H1 (cell line): ENCODE measurements at regions not wholly inside any gene's neighbourhood (a gene's known extent, or its start where the extent isn't known, plus 50 kb on each side); places are given as distances from the start of the nearest gene placed in this dataset.
A peak's percentile ranks its signal among the peaks of the same experiment; 100 is the strongest.

ENCODE experiments used
- CTCF ChIA-PET: fragments of 300-600 bp; sonication (Branson Sonifier 250); formaldehyde crosslinking; loops from one replicate; lab custom pipeline; 2021; ENCODE audit not compliant: partially characterized antibody; lab: Charles Lee
- POLR2A ChIA-PET: fragments of 300-600 bp; sonication (Branson Sonifier 250); formaldehyde crosslinking; loops from one replicate; lab custom pipeline; 2021; ENCODE audit warnings: inconsistent platforms; ENCODE audit not compliant: partially characterized antibody; lab: Charles Lee
- DNase-seq, 2 experiments: peaks; one replicate each; pipeline versions ENCODE4 v3.0.0 to v3.0.0-alpha.2; 2010 to 2022; ENCODE audit warnings: low spot score in 2 of 2, low read depth in 1 of 2, mixed read lengths in 1 of 2
- FAIRE-seq: peaks from 2 replicates; lab custom pipeline; 2011; peaks lifted over from hg19 to GRCh38; lab: Jason Lieb, UNC
- H2AFZ ChIP-seq: 2 replicates; pipeline ENCODE4 v1.8.1; 2012; ENCODE audit warnings: low read length, inconsistent platforms
- H2AK5ac ChIP-seq: 2 replicates; pipeline ENCODE4 v1.6.1; 2013; ENCODE audit warnings: low read depth, low read length
- H2BK120ac ChIP-seq: replicated peaks from 2 replicates; pipeline ENCODE3; 2013; ENCODE audit warnings: low read depth, low read length, inconsistent platforms
- H2BK12ac ChIP-seq: 2 replicates; pipeline ENCODE4 v1.6.1; 2013; ENCODE audit warnings: low read depth, low read length
- H2BK15ac ChIP-seq: 2 replicates; pipeline ENCODE4 v1.6.1; 2013; ENCODE audit warnings: low read length
- H2BK20ac ChIP-seq: 2 replicates; pipeline ENCODE4 v1.6.1; 2013; ENCODE audit warnings: low read length
- H2BK5ac ChIP-seq: 2 replicates; pipeline ENCODE4 v1.6.1; 2013; ENCODE audit warnings: low read depth, low read length
- H3K14ac ChIP-seq: 2 replicates; pipeline ENCODE4 v1.6.1; 2013; ENCODE audit warnings: inconsistent platforms; ENCODE audit not compliant: insufficient read length
- H3K18ac ChIP-seq: 2 replicates; pipeline ENCODE4 v1.6.1; 2013; ENCODE audit warnings: low read length; ENCODE audit errors: extremely low read depth
- H3K23ac ChIP-seq: 2 replicates; pipeline ENCODE4 v1.6.1; 2013; ENCODE audit warnings: inconsistent platforms; ENCODE audit not compliant: insufficient read length
- H3K23me2 ChIP-seq: 2 replicates; pipeline ENCODE4 v1.6.1; 2013; ENCODE audit warnings: low read depth, low read length
- H3K27ac ChIP-seq: 2 replicates; pipeline ENCODE4 v1.6.1; 2011; ENCODE audit warnings: low read depth, low read length, inconsistent platforms
- H3K27me3 ChIP-seq, 4 experiments: replicated peaks in 1 of 4; 1 replicate in 1 of 4; 2 replicates in 3 of 4; pipeline versions ENCODE4 v1.6.1 to v1.8.1; 2011 to 2013; ENCODE audit warnings: low read length in 3 of 4, mild to moderate bottlenecking in 3 of 4, inconsistent platforms in 2 of 4, mixed read lengths in 2 of 4, moderate library complexity in 1 of 4; ENCODE audit not compliant: control insufficient read depth in 3 of 4, insufficient read depth in 3 of 4; ENCODE audit errors: extremely low read depth in 1 of 4
- H3K36me3 ChIP-seq, 4 experiments: 2 replicates each; pipeline versions ENCODE4 v1.6.1 to v1.8.1; 2011 to 2013; ENCODE audit warnings: mild to moderate bottlenecking in 4 of 4, low read length in 3 of 4, moderate library complexity in 2 of 4, control low read depth in 1 of 4, inconsistent platforms in 1 of 4; ENCODE audit not compliant: insufficient read depth in 4 of 4, control insufficient read depth in 2 of 4
- H3K4ac ChIP-seq: replicated peaks from 2 replicates; pipeline ENCODE3; 2013; ENCODE audit warnings: low read length, low read depth, mixed read lengths, inconsistent platforms; ENCODE audit not compliant: insufficient read length
- H3K4me1 ChIP-seq, 4 experiments: replicated peaks in 1 of 4; 1 replicate in 1 of 4; 2 replicates in 3 of 4; pipeline versions ENCODE4 v1.6.1 to v1.8.1; 2011 to 2013; ENCODE audit warnings: low read length in 3 of 4, inconsistent platforms in 2 of 4, mixed read lengths in 1 of 4; ENCODE audit not compliant: insufficient read depth in 4 of 4, control insufficient read depth in 3 of 4
- H3K4me2 ChIP-seq, 2 experiments: 2 replicates each; pipeline versions ENCODE4 v1.6.1 to v1.8.1; 2011 to 2013; ENCODE audit warnings: low read depth in 2 of 2, low read length in 2 of 2, control low read depth in 1 of 2, inconsistent platforms in 1 of 2, mild to moderate bottlenecking in 1 of 2; ENCODE audit not compliant: insufficient read depth in 1 of 2
- H3K4me3 ChIP-seq, 4 experiments: fragments of 200-600, 300-600 bp in 1 of 4; sonication (generic), shearing (Covaris generic), sonication (Bioruptor Twin) in 1 of 4; 2 replicates each; pipeline versions ENCODE4 v1.5.1 to v1.8.1; 2011 to 2016; ENCODE audit warnings: low read length in 4 of 4, low read depth in 3 of 4, control low read depth in 2 of 4, inconsistent platforms in 2 of 4, mild to moderate bottlenecking in 2 of 4, mixed read lengths in 1 of 4, moderate library complexity in 1 of 4; ENCODE audit not compliant: insufficient read depth in 2 of 4; ENCODE audit errors: extremely low read depth in 1 of 4
- H3K56ac ChIP-seq: replicated peaks from 2 replicates; pipeline ENCODE3; 2013; ENCODE audit warnings: low read depth, mild to moderate bottlenecking, mixed read lengths, low read length, inconsistent platforms; ENCODE audit not compliant: insufficient read length
- H3K79me1 ChIP-seq: 2 replicates; pipeline ENCODE4 v1.6.1; 2013; ENCODE audit warnings: low read depth, low read length, control low read depth
- H3K79me2 ChIP-seq, 2 experiments: 2 replicates each; pipeline versions ENCODE4 v1.6.1 to v1.8.1; 2012 to 2013; ENCODE audit warnings: low read length in 2 of 2, mild to moderate bottlenecking in 2 of 2, inconsistent platforms in 1 of 2; ENCODE audit not compliant: insufficient read depth in 2 of 2, control insufficient read depth in 1 of 2
- H3K9ac ChIP-seq, 4 experiments: replicated peaks in 1 of 4; 1 replicate in 1 of 4; 2 replicates in 3 of 4; pipeline versions ENCODE4 v1.6.1 to v1.8.1; 2011 to 2013; ENCODE audit warnings: low read depth in 3 of 4, low read length in 3 of 4, control low read depth in 2 of 4, mild to moderate bottlenecking in 2 of 4, moderate library complexity in 2 of 4, inconsistent platforms in 1 of 4; ENCODE audit errors: extremely low read depth in 1 of 4
- H3K9me3 ChIP-seq, 2 experiments: 2 replicates each; pipeline versions ENCODE4 v1.6.1 to v1.8.1; 2012 to 2013; ENCODE audit warnings: mild to moderate bottlenecking in 2 of 2, moderate library complexity in 2 of 2, control low read depth in 1 of 2, inconsistent platforms in 1 of 2, low read depth in 1 of 2, low read length in 1 of 2, mixed read lengths in 1 of 2; ENCODE audit not compliant: insufficient read depth in 2 of 2
- H4K20me1 ChIP-seq, 2 experiments: replicated peaks in 1 of 2; 2 replicates each; pipeline versions ENCODE3 to v1.8.1; 2011 to 2013; ENCODE audit warnings: inconsistent platforms in 2 of 2, low read length in 2 of 2, mild to moderate bottlenecking in 1 of 2; ENCODE audit not compliant: insufficient read depth in 2 of 2, control insufficient read depth in 1 of 2
- H4K5ac ChIP-seq: 2 replicates; pipeline ENCODE4 v1.6.1; 2013; ENCODE audit warnings: low read length, low read depth, mixed read lengths, inconsistent platforms; ENCODE audit not compliant: insufficient read length
- H4K8ac ChIP-seq: 2 replicates; pipeline ENCODE4 v1.8.0; 2013; ENCODE audit warnings: mild to moderate bottlenecking, moderate library complexity, low read length, inconsistent platforms; ENCODE audit not compliant: insufficient read depth; ENCODE audit errors: extremely low read depth
- H4K91ac ChIP-seq: replicated peaks from 2 replicates; pipeline ENCODE3; 2013; ENCODE audit warnings: low read length, mixed read lengths, inconsistent platforms; ENCODE audit not compliant: insufficient read length
- CEBPB ChIP-seq: IDR thresholded peaks from 2 replicates; pipeline ENCODE4 v1.6.1; 2012; ENCODE audit warnings: low read depth, low read length
- KDM1A ChIP-seq: fragments of 200-600, 300-600 bp; sonication (generic); IDR thresholded peaks from 2 replicates; pipeline ENCODE4 v1.7.1; 2016; ENCODE audit warnings: mild to moderate bottlenecking, low read length, borderline replicate concordance
- RFX5 ChIP-seq: IDR thresholded peaks from 2 replicates; pipeline ENCODE4 v1.6.1; 2011; ENCODE audit warnings: low read depth, low read length, improper control_type of control experiment, borderline replicate concordance
- WGBS, 2 experiments: shearing (Covaris generic) in 1 of 2; methylation state at CpG; one replicate each; pipeline versions ENCODE4 v1.1.6 to v1.1.7; 2013 to 2015; ENCODE audit warnings: low lambda C conversion rate in 2 of 2, mixed read lengths in 2 of 2, inconsistent platforms in 1 of 2, low coverage in 1 of 2, missing lambda C conversion rate in 1 of 2; ENCODE audit not compliant: insufficient replicate concordance in 2 of 2, insufficient coverage in 1 of 2, insufficient read length in 1 of 2; ENCODE audit errors: extremely low coverage in 1 of 2, missing lambda C conversion rate in 1 of 2; 5-methylcytosine and 5-hydroxymethylcytosine counted together

- CTCF ChIA-PET: no interaction called here
- Histone ChIP-seq H4K5ac (no peak overlapping the region), H2BK15ac (no peak overlapping the region), H4K20me1 (no peaks in the 10 kb centered on the region), H2AFZ (no peak overlapping the region), H2AK5ac (no peak overlapping the region), H3K36me3 (no peaks in the 10 kb centered on the region), H3K23me2 (no peaks in the 10 kb centered on the region), H3K23ac (no peak overlapping the region), H2BK120ac (no peak overlapping the region), H2BK20ac (no peak overlapping the region), H3K4me2 (no peak overlapping the region), H3K14ac (no peak overlapping the region), H3K4me1 (no peaks in the 10 kb centered on the region), H2BK12ac (no peak overlapping the region), H3K4me3 (no peak overlapping the region), H3K79me1 (no peaks in the 10 kb centered on the region), H3K27ac (no peak overlapping the region), H4K8ac (no peak overlapping the region), H2BK5ac (no peak overlapping the region), H3K4ac (no peak overlapping the region), H3K18ac (no peak overlapping the region), H3K27me3 (peaks cover 0 to 2% (median 0%) of the 10 kb centered on the region in 4 experiments; a peak in 1 of 7 replicates), H3K9me3 (no peaks in the 10 kb centered on the region), H3K79me2 (no peaks in the 10 kb centered on the region), H4K91ac (no peak overlapping the region), H3K9ac (peak overlapping the region in 1 of 4 experiments; percentile 34; a peak in 1 of 7 replicates), H3K56ac (no peak overlapping the region)
- TF ChIP-seq KDM1A (no peak), CEBPB (no peak), RFX5 (no peak)
- DNase-seq (no peak), FAIRE-seq (no peak)
- 69% methylated on average over 2 of the region's 2 CpGs; no CpG with 5 or more reads in 1 of the 2 experiments for WGBS, 2 experiments
- POLR2A ChIA-PET: no interaction called here
These were observed 233.3 kb downstream of the CCDC59 start for GRCh38 chr12:82124711-82125380.
